ENCODE measurements at regions not wholly inside any gene's neighbourhood (a gene's known extent, or its start where the extent isn't known, plus 50 kb on each side); places are given as distances from the start of the nearest gene placed in this dataset.

GRCh38 chr11:25159341-25159740 is 662.5 kb downstream of the LUZP2 start:
- H3K36me3 ChIP-seq = no peaks in the 10 kb centered on the region
- intact Hi-C loops (cut with DNase I) = no loop called here
- no peak overlapping the region for H3K4me3 ChIP-seq
- H3K9me3 ChIP-seq = no peaks in the 10 kb centered on the region
- no peak for DNase-seq (ENCODE audit: low spot score in 2 of 2)
- no peak overlapping the region for H3K27ac ChIP-seq
- H3K4me1 ChIP-seq = no peaks in the 10 kb centered on the region
- no peak for TF ChIP-seq CTCF (IDR thresholded peaks at IDR 0.05)
- H3K27me3 ChIP-seq = no peaks in the 10 kb centered on the region

- TF ChIP-seq CTCF (IDR thresholded peaks at IDR 0.05) = no peak
- H3K27ac ChIP-seq = no peak overlapping the region
- no peak overlapping the region for H3K4me3 ChIP-seq
- no peaks in the 10 kb centered on the region for H3K27me3 ChIP-seq
- no peaks in the 10 kb centered on the region for H3K9me3 ChIP-seq
- DNase-seq (ENCODE audit: low spot score in 2 of 2) = no peak
- intact Hi-C loops (cut with DNase I) = no loop called here
- H3K4me1 ChIP-seq = no peaks in the 10 kb centered on the region
- H3K36me3 ChIP-seq = no peaks in the 10 kb centered on the region
Measured at GRCh38 chr11:25163421-25163820, 666.6 kb downstream of the LUZP2 start.

GRCh38 chr11:25180187-25180586 is 683.3 kb downstream of the LUZP2 start:
- no peak for TF ChIP-seq CTCF (IDR thresholded peaks at IDR 0.05)
- intact Hi-C loops (cut with DNase I) = no loop called here
- DNase-seq (ENCODE audit: low spot score in 2 of 2) = no peak

GRCh38 chr11:25183411-25183810 is 686.6 kb downstream of the LUZP2 start:
- no peak overlapping the region for H3K27ac ChIP-seq
- no peak overlapping the region for H3K4me3 ChIP-seq
- H3K27me3 ChIP-seq = no peaks in the 10 kb centered on the region
- no peaks in the 10 kb centered on the region for H3K9me3 ChIP-seq
- intact Hi-C loops (cut with DNase I) = no loop called here
- no peak for DNase-seq (ENCODE audit: low spot score in 2 of 2)
- H3K4me1 ChIP-seq = no peaks in the 10 kb centered on the region
- no peak for TF ChIP-seq CTCF (IDR thresholded peaks at IDR 0.05)
- no peaks in the 10 kb centered on the region for H3K36me3 ChIP-seq

More at GRCh38 chr11:25180187-25180586, 683.3 kb downstream of the LUZP2 start:
- H3K36me3 ChIP-seq = no peaks in the 10 kb centered on the region
- H3K27ac ChIP-seq = no peak overlapping the region
- no peaks in the 10 kb centered on the region for H3K9me3 ChIP-seq
- H3K27me3 ChIP-seq = no peaks in the 10 kb centered on the region
- no peak overlapping the region for H3K4me3 ChIP-seq
- H3K4me1 ChIP-seq = no peaks in the 10 kb centered on the region

GRCh38 chr11:25197515-25197914 is 700.7 kb downstream of the LUZP2 start:
- H3K9me3 ChIP-seq = no peaks in the 10 kb centered on the region
- no peak overlapping the region for H3K4me3 ChIP-seq
- no peak overlapping the region for H3K27ac ChIP-seq
- H3K36me3 ChIP-seq = no peaks in the 10 kb centered on the region
- intact Hi-C loops (cut with DNase I) = no loop called here
- H3K27me3 ChIP-seq = no peaks in the 10 kb centered on the region
- no peak for TF ChIP-seq CTCF (IDR thresholded peaks at IDR 0.05)
- no peak for DNase-seq (ENCODE audit: low spot score in 2 of 2)
- H3K4me1 ChIP-seq = no peaks in the 10 kb centered on the region

- Histone ChIP-seq H3K27me3 (no peaks in the 10 kb centered on the region), H3K27ac (no peak overlapping the region), H3K36me3 (no peaks in the 10 kb centered on the region), H3K9me3 (no peaks in the 10 kb centered on the region), H3K4me3 (no peak overlapping the region), H3K4me1 (no peaks in the 10 kb centered on the region)
- DNase-seq (ENCODE audit: low spot score in 2 of 2) = no peak
- TF ChIP-seq CTCF (IDR thresholded peaks at IDR 0.05) = no peak
- intact Hi-C loops (cut with DNase I) = no loop called here
Measured at GRCh38 chr11:25198704-25199103, 701.9 kb downstream of the LUZP2 start.
